Putamen (tissue), 1 donor: ENCODE measurements at regions not wholly inside any gene's neighbourhood (a gene's known extent, or its start where the extent isn't known, plus 50 kb on each side); places are given as distances from the start of the nearest gene placed in this dataset.
"Not testable (repeated sequence)": the region's sequence is repeated elsewhere in the genome, so short reads cannot be mapped to it uniquely, and the experiment has no call there.

Source experiments
- DNase-seq: peaks from one replicate; pipeline ENCODE4 v3.0.0-alpha.2; 2016; ENCODE audit warnings: low spot score

GRCh38 chr9:65418966-65419365 lies 134.0 kb upstream of the FOXD4L5 start:
- not testable (repeated sequence) for DNase-seq

- DNase-seq, result not testable (repeated sequence)
Measured at GRCh38 chr9:65416948-65417347, 131.9 kb upstream of the FOXD4L5 start.

- DNase-seq, result not testable (repeated sequence)
Measured at GRCh38 chr9:65414249-65414648, 129.2 kb upstream of the FOXD4L5 start.

- DNase-seq, result not testable (repeated sequence)
Measured at GRCh38 chr9:65413371-65413770, 128.4 kb upstream of the FOXD4L5 start.

- DNase-seq, result no peak
Measured at GRCh38 chr9:65411901-65412300, 126.9 kb upstream of the FOXD4L5 start.

- DNase-seq, result no peak
Measured at GRCh38 chr9:65411336-65411735, 126.3 kb upstream of the FOXD4L5 start.

GRCh38 chr9:65410926-65411325 lies 125.9 kb upstream of the FOXD4L5 start:
- no peak for DNase-seq

GRCh38 chr9:65409471-65409980 lies 124.5 kb upstream of the FOXD4L5 start:
- no peak for DNase-seq

GRCh38 chr9:65408806-65409205 lies 123.8 kb upstream of the FOXD4L5 start:
- DNase-seq, result not testable (repeated sequence)

GRCh38 chr9:65406625-65407024 lies 121.6 kb upstream of the FOXD4L5 start:
- DNase-seq, result not testable (repeated sequence)

- DNase-seq, result not testable (repeated sequence)
Measured at GRCh38 chr9:65405766-65406165, 120.8 kb upstream of the FOXD4L5 start.

- DNase-seq, result no peak
Measured at GRCh38 chr9:65405253-65405652, 120.2 kb upstream of the FOXD4L5 start.

GRCh38 chr9:65404232-65405006 lies 119.4 kb upstream of the FOXD4L5 start:
- no peak for DNase-seq

GRCh38 chr9:65403721-65404120 lies 118.7 kb upstream of the FOXD4L5 start:
- DNase-seq, result no peak

- not testable (repeated sequence) for DNase-seq
Measured at GRCh38 chr9:65403072-65403471, 118.1 kb upstream of the FOXD4L5 start.

- DNase-seq, result not testable (repeated sequence)
Measured at GRCh38 chr9:65402206-65402870, 117.3 kb upstream of the FOXD4L5 start.

GRCh38 chr9:65401456-65402045 lies 116.5 kb upstream of the FOXD4L5 start:
- DNase-seq, result not testable (repeated sequence)

GRCh38 chr9:65400886-65401285 lies 115.9 kb upstream of the FOXD4L5 start:
- DNase-seq, result no peak

- not testable (repeated sequence) for DNase-seq
Measured at GRCh38 chr9:65397763-65398719, 113.0 kb upstream of the FOXD4L5 start.

GRCh38 chr9:65397226-65397625 lies 112.2 kb upstream of the FOXD4L5 start:
- DNase-seq, result not testable (repeated sequence)

GRCh38 chr9:65396601-65397000 lies 111.6 kb upstream of the FOXD4L5 start:
- DNase-seq, result not testable (repeated sequence)

GRCh38 chr9:65395789-65396188 lies 110.8 kb upstream of the FOXD4L5 start:
- DNase-seq, result not testable (repeated sequence)
